ENCODE measurements at regions not wholly inside any gene's neighbourhood (a gene's known extent, or its start where the extent isn't known, plus 50 kb on each side); places are given as distances from the start of the nearest gene placed in this dataset.

DNA sequence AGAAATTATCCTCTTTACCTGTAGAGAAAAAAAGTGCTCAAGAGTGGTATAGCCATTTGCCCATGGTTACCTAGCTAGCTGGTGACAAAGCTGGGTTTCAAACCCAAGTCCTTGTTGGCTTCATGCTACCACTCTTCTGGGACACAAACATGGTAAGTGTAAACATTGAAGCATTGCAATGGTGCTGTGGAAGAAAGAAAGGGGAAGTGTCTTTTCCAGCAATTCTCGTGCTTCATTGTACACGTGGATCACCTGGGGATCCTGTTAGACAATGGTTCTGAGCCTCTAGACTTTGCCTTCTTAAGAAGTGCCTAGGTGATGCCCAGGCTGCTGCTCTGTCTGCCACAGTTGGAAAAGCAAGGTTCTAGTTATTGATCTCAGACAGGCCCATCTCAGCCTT lies 134.8 kb upstream of the CTNNB1 start:
- DNase-seq: no peak

GRCh38 chr3:41065340-41065739 lies 134.0 kb upstream of the CTNNB1 start:
- no peak for DNase-seq

DNA sequence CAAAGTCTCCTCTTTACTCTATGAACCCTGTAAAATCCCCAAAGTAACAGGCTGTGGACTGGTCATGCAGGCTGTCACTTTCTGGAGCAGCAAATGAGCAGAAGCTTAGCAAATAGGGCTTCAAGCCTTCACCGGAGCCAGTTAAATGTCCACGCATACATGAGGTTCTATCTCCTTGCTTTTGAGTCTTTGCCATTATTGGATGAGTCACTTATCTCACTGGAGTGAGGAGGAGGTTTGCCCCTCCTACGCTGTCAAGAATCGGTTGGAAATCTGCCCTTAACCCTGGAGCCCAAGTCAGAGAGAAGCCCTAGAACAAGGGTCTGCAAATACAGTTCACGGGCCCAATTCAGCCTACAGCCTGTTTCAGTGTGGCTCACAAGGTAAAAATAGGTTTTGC lies 126.1 kb upstream of the CTNNB1 start:
- DNase-seq: no peak

GRCh38 chr3:41075975-41076374 lies 123.3 kb upstream of the CTNNB1 start:
- no peak for DNase-seq

DNA sequence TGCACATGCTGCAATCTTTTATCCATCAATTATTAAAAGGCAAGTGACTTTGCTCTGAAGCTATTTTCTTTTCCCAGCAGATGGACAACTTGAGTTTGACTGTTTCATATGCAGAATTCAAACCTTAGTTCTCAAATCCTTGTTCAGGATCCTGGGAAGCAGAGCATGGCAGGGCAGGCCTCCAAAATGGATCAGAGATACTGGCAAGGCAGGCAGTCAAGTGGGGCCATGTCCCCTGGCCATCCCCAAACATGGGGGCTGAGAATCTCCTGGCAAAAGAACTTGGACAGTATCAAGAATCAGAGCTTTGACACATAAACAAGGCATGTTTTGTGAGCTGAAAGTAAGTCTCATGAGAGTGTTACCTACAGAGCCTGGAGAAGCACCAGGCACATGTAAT lies 122.9 kb upstream of the CTNNB1 start:
- DNase-seq: no peak

DNA sequence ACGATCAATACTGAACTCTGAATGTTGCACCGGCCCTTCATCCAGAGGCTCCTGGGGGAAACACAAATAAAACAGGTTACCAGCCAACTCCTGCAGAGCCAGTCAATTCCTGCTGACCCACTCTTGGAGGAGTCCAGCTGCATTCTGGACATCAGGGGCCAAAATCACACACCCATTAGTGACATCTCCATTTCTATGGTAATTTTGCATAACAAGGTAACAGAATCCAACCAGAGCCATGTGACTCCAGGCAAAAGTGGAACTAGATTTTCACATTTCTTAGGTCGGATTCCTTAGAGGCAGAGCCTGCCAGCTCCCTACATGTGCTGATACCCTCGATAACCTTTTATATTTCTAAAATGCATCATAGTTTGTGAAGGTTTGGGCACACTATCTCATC lies 119.2 kb upstream of the CTNNB1 start:
- DNase-seq: no peak

GRCh38 chr3:41088882-41089281 lies 110.4 kb upstream of the CTNNB1 start:
- DNase-seq: no peak

GRCh38 chr3:41089566-41089965 lies 109.7 kb upstream of the CTNNB1 start:
- DNase-seq: no peak

DNA sequence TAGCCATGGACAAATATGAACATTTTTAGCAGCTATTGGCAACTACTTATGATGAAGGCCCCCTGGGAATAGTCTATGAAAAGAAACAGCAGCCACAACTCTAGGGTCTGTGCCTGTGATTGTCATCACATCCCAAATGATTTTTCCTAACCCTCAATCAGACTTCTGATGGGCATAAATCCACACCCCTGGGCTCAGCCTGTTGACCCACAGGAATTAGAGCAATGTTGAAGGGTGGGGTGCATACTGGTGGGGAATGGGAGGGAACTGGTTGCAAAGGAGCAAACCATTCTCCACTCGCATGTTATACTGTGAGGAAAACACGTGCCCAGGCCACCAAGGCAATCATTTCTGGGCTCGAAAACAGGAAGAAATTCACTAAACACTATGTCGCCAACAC lies 106.5 kb upstream of the CTNNB1 start:
- DNase-seq: no peak

GRCh38 chr3:41093476-41093875 lies 105.8 kb upstream of the CTNNB1 start:
- no peak for DNase-seq

DNA sequence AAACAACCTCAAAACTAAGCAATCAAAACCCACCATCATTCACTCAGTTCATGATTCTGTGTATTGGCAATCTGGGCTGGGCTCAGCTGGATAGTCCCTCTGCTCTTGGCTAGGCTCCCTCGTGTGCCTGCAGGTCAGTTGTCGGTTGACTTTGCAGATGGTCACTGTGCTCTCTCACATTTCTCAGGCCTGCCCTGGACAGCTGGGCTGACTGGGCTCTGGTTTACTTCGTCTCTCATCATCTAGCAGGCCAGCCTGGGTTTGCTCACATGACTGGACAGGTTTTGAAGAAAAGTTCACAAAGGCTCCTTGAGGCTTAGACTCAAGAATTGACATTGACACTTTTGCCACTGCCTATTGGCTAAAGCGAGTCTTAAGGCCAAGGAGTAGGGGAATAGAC lies 105.0 kb upstream of the CTNNB1 start:
- DNase-seq: no peak

GRCh38 chr3:41095702-41096101 lies 103.6 kb upstream of the CTNNB1 start:
- no peak for DNase-seq

- no peak for DNase-seq
These were observed 101.3 kb upstream of the CTNNB1 start for GRCh38 chr3:41097896-41098496.

DNA sequence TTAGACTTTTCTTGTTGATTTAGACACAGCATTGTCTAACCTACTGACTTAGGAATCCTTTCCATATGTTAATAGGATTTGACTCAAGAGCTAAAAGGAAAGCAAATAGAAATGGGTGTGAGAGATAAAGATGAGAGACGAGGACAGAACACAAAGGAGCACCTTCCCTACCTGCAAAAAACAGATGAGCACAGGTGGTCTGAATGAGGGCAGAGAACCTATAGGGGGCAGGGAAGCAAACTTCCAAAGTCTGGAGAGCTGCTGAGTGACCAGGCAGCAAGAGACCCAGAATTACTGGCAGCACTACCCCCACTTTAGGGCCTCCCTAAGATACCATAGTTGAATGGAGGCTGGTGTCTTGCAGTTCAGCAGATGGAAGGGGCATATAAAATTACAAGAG lies 98.1 kb upstream of the CTNNB1 start:
- DNase-seq: no peak

GRCh38 chr3:41102053-41102556 lies 97.2 kb upstream of the CTNNB1 start:
- DNase-seq: no peak

GRCh38 chr3:41102750-41103149 lies 96.6 kb upstream of the CTNNB1 start:
- DNase-seq: no peak

DNA sequence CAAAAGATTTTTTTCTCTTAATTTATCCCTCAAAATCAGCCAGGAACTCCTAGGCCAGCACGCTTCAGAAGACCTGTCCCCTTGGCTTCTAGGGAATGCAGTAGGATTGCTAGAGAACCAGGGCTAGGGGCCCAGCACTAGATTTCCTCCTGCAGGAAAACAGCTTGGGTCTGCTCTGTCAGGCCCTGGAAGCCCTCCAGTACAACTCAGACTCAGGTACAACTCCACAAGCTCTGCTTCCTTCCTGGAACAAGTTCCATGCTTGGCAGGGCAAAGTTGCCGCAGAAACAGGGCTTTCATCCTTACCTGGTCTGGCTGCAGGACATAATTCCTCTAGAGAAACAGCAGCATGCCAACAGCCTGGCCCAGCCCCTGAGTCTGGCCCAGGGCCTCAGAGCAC lies 96.1 kb upstream of the CTNNB1 start:
- no peak for DNase-seq

- no peak for DNase-seq
These were observed 95.2 kb upstream of the CTNNB1 start for GRCh38 chr3:41104147-41104546.

- no peak for DNase-seq
These were observed 92.6 kb upstream of the CTNNB1 start for GRCh38 chr3:41106691-41107090.

DNA sequence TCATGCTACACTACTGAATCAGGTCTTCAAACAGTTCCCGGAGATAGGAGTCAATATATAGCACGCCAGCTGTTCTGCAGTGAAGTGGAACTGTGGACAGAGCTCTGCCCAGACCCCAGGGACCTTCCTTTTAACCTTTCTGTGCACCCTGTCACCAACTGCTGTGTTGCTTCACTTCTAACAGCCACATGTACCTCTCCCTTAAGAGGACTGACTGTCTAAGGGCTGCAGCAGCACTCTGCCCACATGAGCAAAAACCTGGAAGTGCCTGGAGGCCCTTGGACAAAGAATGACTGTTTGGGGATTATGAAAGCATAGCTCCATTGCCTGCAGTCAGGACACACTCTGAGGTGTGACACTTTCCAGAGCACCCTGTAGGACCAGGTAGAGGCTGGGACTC lies 88.3 kb upstream of the CTNNB1 start:
- no peak for DNase-seq

DNA sequence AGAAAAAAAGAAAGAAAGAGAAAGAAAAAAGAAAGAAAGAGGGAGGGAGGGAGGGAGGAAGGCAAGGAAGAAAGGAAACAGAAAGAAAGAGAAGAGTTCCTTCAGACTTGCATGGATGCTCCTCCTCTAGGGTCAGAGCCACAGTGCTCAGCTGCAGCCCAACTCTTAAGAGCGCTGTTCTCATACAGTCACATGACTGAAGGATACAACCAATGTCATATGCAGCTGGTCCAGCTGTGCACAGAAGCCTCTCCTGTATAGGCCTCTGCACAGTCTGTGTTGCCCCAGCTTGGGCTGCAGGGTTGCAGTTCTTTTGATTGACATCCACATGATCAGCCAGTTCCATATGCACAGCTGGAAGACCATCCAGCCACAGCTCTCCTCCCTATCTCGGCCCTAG lies 86.8 kb upstream of the CTNNB1 start:
- no peak for DNase-seq

GRCh38 chr3:41115069-41115468 lies 84.2 kb upstream of the CTNNB1 start:
- DNase-seq: no peak

DNA sequence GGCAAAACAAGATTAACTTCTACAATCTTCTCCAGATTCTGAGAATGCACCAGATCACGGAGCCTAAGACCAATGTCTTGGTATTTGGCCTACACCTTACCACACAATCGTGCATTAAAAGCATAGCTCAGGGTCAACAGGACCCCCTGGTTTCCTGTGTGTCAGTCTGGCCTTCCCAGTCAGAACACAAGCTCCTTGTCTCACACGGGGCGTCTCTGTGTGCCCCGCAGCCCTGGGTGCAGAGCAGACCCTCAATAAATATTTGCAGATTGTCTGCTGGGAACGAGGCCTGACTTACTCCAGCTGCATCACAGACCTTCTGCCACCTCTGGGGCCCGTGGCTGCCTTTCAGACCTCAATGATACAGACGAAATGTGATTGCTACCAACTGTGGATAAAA lies 82.5 kb upstream of the CTNNB1 start:
- no peak for DNase-seq

DNA sequence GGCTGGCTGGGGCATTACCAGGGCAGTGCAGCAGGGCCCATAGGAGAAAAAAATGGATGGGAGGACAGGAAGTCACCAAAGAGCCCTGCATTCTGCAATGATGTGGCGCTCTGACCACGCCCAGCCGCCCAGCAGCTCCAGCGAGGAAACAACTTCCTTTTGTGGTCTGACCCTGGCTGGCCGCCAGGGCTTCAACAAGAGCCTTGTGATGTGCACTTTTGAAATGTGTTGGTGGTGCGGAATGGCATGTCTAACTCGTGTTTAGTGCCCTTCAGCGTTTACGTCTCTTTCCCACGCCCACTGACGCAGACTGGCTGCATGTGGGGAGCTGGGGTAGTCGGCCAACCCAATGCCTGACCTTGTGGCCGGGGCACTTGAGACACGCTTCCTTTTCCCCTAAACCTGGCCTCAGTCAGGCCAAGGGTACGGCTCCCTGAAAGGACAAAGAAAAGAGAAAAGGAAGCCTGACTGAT lies 81.9 kb upstream of the CTNNB1 start:
- peak; percentile 87 for DNase-seq

Measured in CD4-positive, alpha-beta T cell treated with Interleukin-17A for 1 hour (primary cell).